NCI-H1105 (cell line): ENCODE measurements at regions not wholly inside any gene's neighbourhood (a gene's known extent, or its start where the extent isn't known, plus 50 kb on each side); places are given as distances from the start of the nearest gene placed in this dataset.
A peak's percentile ranks its signal among the peaks of the same experiment; 100 is the strongest.
"Not testable (repeated sequence)": the region's sequence is repeated elsewhere in the genome, so short reads cannot be mapped to it uniquely, and the experiment has no call there.

Experiments
- DNase-seq: peaks from one replicate; lab custom pipeline; 2025; lab: John Stamatoyannopoulos, UW

DNA sequence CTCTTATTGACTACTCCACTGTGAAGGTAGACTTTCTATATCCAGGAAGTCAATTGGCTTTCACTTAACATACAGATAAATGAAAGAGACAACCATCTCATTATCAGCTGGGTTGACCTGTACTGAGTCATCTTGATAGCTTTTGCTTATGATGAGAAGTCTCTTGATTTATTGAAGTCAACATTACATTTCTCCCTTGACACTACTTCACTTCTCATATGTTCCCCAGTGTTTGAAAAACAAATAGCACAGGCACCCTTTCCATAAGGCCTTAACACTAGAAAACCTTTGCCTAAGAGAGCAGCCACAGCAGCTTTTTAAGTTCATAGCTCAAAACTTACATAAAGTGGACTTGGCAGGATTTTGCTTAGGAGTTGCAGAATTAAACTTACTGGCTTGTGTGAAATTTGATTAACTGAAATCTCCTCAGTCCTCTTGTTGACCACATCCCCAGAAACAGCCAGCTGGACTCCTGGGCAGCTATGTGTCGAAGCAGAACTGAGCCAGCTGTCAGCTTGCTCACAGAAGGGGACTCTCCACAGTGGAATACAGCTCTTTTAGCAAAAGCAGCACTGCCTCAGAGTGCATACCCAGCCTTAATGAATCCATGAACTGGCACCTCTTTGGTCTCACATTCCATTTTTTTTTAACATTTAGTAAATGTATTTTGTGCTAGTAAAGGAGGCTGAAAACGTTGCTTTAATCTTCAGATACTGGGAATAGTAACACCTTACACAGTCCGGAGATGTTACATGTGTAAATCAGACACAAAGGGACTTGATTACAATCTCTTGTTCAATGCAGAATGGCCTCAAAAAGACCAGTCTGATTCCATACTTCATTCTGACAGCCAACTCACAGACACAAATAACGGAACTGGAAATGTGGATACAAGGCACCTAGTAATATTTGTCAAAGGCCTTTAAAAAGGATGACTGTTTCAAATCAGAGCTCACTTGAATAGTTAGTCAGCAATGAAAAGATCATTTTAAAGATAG, 1532.7 kb downstream of the HACE1 start:
- DNase-seq = no peak

GRCh38 chr6:103313432-103313831, 1546.3 kb downstream of the HACE1 start:
- DNase-seq = no peak

DNA sequence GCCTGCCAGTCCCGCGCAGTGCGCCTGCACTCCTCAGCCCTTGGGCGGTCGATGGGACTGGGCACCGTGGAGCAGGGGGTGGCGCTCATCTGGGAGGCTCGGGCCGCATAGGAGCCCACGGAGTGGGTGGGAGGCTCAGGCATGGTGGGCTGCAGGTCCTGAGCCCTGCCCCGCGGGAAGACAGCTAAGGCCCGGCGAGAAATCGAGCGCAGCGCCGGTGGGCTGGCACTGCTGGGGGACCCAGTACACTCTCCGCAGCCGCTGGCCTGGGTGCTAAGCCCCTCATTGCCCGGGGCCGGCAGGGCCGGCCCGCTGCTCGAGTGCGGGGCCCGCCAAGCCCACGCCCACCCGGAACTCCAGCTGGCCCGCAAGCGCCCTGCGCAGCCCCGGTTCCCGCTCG, 1565.3 kb downstream of the HACE1 start:
- not testable (repeated sequence) for DNase-seq

DNA sequence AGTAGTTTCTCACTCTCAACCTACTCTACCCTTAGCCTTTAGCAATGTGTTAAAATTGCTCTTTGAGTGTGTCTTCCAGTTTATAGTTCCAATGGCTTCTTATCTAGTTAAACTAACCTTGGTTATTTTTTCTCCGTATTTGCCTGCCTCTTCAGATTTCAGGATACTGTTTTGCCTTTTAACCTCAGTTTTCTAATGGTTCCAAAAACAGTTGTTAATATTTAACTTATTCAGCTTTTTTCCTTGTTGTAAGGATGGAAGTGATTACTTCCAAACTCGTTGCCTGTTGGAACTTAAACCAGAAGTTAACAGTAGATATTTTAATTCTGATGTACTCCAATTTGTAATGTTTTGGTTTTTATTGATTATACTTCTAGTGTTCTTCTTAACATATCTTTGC, 1574.9 kb downstream of the HACE1 start:
- no peak for DNase-seq

- DNase-seq = no peak
These were observed 1579.3 kb downstream of the HACE1 start for GRCh38 chr6:103280417-103280816.

- no peak for DNase-seq
These were observed 1581.8 kb downstream of the HACE1 start for GRCh38 chr6:103277936-103278335.

- DNase-seq = peak; percentile 16
These were observed 1586.7 kb downstream of the HACE1 start for GRCh38 chr6:103273048-103273447.

GRCh38 chr6:103269581-103269980, 1590.1 kb downstream of the HACE1 start:
- DNase-seq = no peak

- DNase-seq = no peak
These were observed 1591.4 kb downstream of the HACE1 start for GRCh38 chr6:103268335-103268734.

- no peak for DNase-seq
These were observed 1595.7 kb downstream of the HACE1 start for GRCh38 chr6:103264020-103264419.

DNA sequence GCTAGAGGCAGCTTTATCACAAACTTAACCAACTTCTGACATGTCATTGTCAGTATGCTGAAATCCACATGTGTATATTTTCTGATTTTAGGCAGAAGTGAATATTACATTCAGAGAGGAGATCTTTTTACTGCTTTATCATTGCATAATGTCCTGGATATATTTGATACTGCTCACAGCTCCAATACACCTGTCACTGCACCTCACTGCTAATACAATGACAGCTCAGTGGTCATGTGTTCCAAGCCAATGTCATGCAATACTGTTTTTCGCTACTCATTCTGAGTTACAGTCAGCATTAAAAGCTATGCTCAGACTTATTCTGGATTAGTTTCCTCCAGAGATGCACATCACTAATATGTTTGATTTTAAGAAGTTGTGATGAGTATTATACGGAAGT, 1604.6 kb downstream of the HACE1 start:
- DNase-seq = no peak

GRCh38 chr6:103236923-103237322, 1622.8 kb downstream of the HACE1 start:
- DNase-seq = no peak

DNA sequence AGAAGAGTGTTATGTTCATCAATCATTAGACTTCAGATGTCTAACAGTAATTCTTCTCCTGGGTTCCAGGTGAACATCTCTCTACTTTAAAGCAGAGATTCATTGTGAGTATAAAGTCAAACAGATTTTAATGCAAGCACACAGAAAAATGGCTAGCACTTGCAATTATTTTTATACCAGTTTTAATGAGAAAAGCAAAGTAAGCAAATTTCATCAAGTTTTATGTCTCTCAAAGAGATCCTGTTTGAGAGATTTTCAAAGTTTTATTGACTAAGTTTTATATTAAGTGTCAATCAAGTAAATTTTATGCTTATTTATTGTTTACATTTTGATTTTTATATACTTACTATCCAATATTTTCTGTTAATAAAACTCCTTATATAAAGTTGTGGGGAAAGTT, 1628.5 kb downstream of the HACE1 start:
- DNase-seq = no peak

GRCh38 chr6:103215847-103216246, 1643.9 kb downstream of the HACE1 start:
- no peak for DNase-seq

- DNase-seq = no peak
These were observed 1649.0 kb downstream of the HACE1 start for GRCh38 chr6:103210686-103211085.

- no peak for DNase-seq
These were observed 1661.3 kb downstream of the HACE1 start for GRCh38 chr6:103198386-103198785.

GRCh38 chr6:103193413-103193812, 1666.3 kb downstream of the HACE1 start:
- no peak for DNase-seq

GRCh38 chr6:103191391-103192093, 1668.2 kb downstream of the HACE1 start:
- no peak for DNase-seq

- no peak for DNase-seq
These were observed 1674.9 kb downstream of the HACE1 start for GRCh38 chr6:103184776-103185175.

GRCh38 chr6:103183831-103184411, 1675.8 kb downstream of the HACE1 start:
- no peak for DNase-seq

DNA sequence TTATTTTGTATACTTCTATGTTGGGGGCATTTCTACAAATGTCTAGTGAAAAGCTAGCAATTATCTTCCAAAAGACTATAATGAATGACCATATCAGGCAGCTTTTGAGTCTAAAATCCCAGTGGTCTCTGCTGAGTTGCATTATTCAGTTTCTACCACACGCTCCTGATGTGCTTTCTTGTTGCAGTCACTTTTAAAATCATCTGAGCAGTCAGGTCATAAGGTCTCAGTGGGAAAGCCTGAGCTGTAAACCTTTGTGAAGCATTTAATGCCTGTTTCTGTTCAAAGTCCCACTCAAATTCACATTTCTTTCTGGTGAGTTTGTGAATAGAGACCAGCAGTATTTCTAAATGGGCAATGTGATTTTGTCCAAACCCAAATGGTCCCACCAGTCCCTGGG, 1681.5 kb downstream of the HACE1 start:
- no peak for DNase-seq

- DNase-seq = no peak
These were observed 1681.9 kb downstream of the HACE1 start for GRCh38 chr6:103177791-103178190.

GRCh38 chr6:103175056-103175455, 1684.7 kb downstream of the HACE1 start:
- no peak for DNase-seq
